Neural cell (in vitro differentiated cells): ENCODE measurements at regions not wholly inside any gene's neighbourhood (a gene's known extent, or its start where the extent isn't known, plus 50 kb on each side); places are given as distances from the start of the nearest gene placed in this dataset.

Experiments used
- H2AFZ ChIP-seq: fragments of 200-600, 300-800 bp; sonication (generic), shearing (Covaris generic); 2 replicates; pipeline ENCODE4 v1.6.0; 2014; ENCODE audit warnings: low read depth, mild to moderate bottlenecking, antibody characterized with exemption, low read length, moderate library complexity
- H3F3A ChIP-seq: fragments of 200-600 bp; shearing (Covaris generic); 2 replicates; pipeline ENCODE4 v1.6.1; 2016; ENCODE audit warnings: mild to moderate bottlenecking, moderate library complexity, mixed read lengths, antibody characterized with exemption, low read length; ENCODE audit not compliant: insufficient read depth, poor library complexity, severe bottlenecking
- H3K27ac ChIP-seq: fragments of 200-600, 300-800 bp; sonication (generic), shearing (Covaris generic); 2 replicates; pipeline ENCODE4 v1.5.1; 2014; ENCODE audit warnings: mild to moderate bottlenecking, low read length, moderate library complexity
- H3K27me3 ChIP-seq: fragments of 300-800, 200-600 bp; sonication (generic), shearing (Covaris generic); 2 replicates; pipeline ENCODE4 v1.6.0; 2014; ENCODE audit warnings: mild to moderate bottlenecking, low read depth, low read length, moderate library complexity; ENCODE audit not compliant: insufficient read depth
- H3K36me3 ChIP-seq: fragments of 300-800, 200-600 bp; sonication (generic), shearing (Covaris generic); 2 replicates; pipeline ENCODE4 v1.5.1; 2014; ENCODE audit warnings: mild to moderate bottlenecking, antibody characterized with exemption, low read length, moderate library complexity; ENCODE audit not compliant: insufficient read depth
- H3K4me2 ChIP-seq: fragments of 300-800, 200-600 bp; sonication (generic), shearing (Covaris generic); 2 replicates; pipeline ENCODE4 v1.6.0; 2014; ENCODE audit warnings: mild to moderate bottlenecking, low read length
- H3K4me3 ChIP-seq: fragments of 300-800, 200-600 bp; sonication (generic), shearing (Covaris generic); 2 replicates; pipeline ENCODE4 v1.5.1; 2014; ENCODE audit warnings: mild to moderate bottlenecking, low read length, moderate library complexity
- H3K79me2 ChIP-seq: fragments of 200-600 bp; shearing (Covaris generic); replicated peaks from 2 replicates; pipeline ENCODE4 v1.6.0; 2014; ENCODE audit warnings: mild to moderate bottlenecking, low read length, moderate library complexity; ENCODE audit not compliant: insufficient read depth
- H3K9ac ChIP-seq: fragments of 300-800, 200-600 bp; sonication (generic), shearing (Covaris generic); 2 replicates; pipeline ENCODE4 v1.6.1; 2016; ENCODE audit warnings: mild to moderate bottlenecking, low read length, mixed read lengths
- H3K9me2 ChIP-seq: fragments of 200-600 bp; shearing (Covaris generic); 2 replicates; pipeline ENCODE4 v1.6.1; 2016; ENCODE audit warnings: mild to moderate bottlenecking, low read length, mixed read lengths; ENCODE audit not compliant: insufficient read depth
- H3K9me3 ChIP-seq: fragments of 200-600, 300-800 bp; sonication (generic), shearing (Covaris generic); 2 replicates; pipeline ENCODE4 v1.6.1; 2016; ENCODE audit warnings: mild to moderate bottlenecking, mixed run types, low read length, moderate library complexity, mixed read lengths
- H4K20me1 ChIP-seq: fragments of 200-600 bp; shearing (Covaris generic); 2 replicates; pipeline ENCODE4 v1.6.1; 2016; ENCODE audit warnings: mild to moderate bottlenecking, mixed run types; ENCODE audit not compliant: insufficient read depth
- CTCF ChIP-seq: fragments of 450-650 bp; IDR thresholded peaks from 2 replicates; pipeline ENCODE4 v1.5.1; 2014; ENCODE audit warnings: antibody characterized with exemption, mild to moderate bottlenecking, moderate library complexity; ENCODE audit not compliant: poor library complexity, severe bottlenecking
- EP300 ChIP-seq: fragments of 450-650 bp; conservative IDR thresholded peaks from 2 replicates; pipeline ENCODE4 v1.6.1; 2014; ENCODE audit warnings: antibody characterized with exemption, mild to moderate bottlenecking, moderate library complexity; ENCODE audit not compliant: poor library complexity, severe bottlenecking
- EZH2 ChIP-seq: fragments of 200-600, 300-800 bp; shearing (Covaris generic), sonication (generic); IDR thresholded peaks from 2 replicates; pipeline ENCODE4 v1.6.1; 2014; ENCODE audit warnings: antibody characterized with exemption, low read length, borderline replicate concordance, mild to moderate bottlenecking; ENCODE audit not compliant: insufficient read depth, poor library complexity, severe bottlenecking
- MXI1 ChIP-seq: fragments of 450-650 bp; conservative IDR thresholded peaks from 2 replicates; pipeline ENCODE4 v1.6.1; 2014; ENCODE audit warnings: antibody characterized with exemption, mild to moderate bottlenecking; ENCODE audit not compliant: poor library complexity, severe bottlenecking
- POLR2AphosphoS5 ChIP-seq: IDR thresholded peaks from 2 replicates; pipeline ENCODE4 v1.6.1; 2012
- RAD21 ChIP-seq: fragments of 450-650 bp; conservative IDR thresholded peaks from 2 replicates; pipeline ENCODE4 v1.6.1; 2014; ENCODE audit warnings: antibody characterized with exemption, mild to moderate bottlenecking, moderate library complexity
- REST ChIP-seq: IDR thresholded peaks from 2 replicates; pipeline ENCODE4 v1.6.1; 2012; ENCODE audit warnings: borderline replicate concordance
- SMC3 ChIP-seq: fragments of 450-650 bp; conservative IDR thresholded peaks from 2 replicates; pipeline ENCODE4 v1.6.1; 2014; ENCODE audit warnings: antibody characterized with exemption, mild to moderate bottlenecking, moderate library complexity; ENCODE audit not compliant: poor library complexity
- TAF1 ChIP-seq: IDR thresholded peaks from 2 replicates; pipeline ENCODE4 v1.6.1; 2012; ENCODE audit warnings: low read depth

- no peaks in the 10 kb centered on the region for H3K27me3 ChIP-seq
- H3K27ac ChIP-seq: no peak overlapping the region
- no peaks in the 10 kb centered on the region for H3K36me3 ChIP-seq
- TF ChIP-seq MXI1: no peak
- no peak for TF ChIP-seq TAF1
- no peak for TF ChIP-seq RAD21
- TF ChIP-seq EP300: no peak
- TF ChIP-seq CTCF: no peak
- TF ChIP-seq SMC3: no peak
- no peak for TF ChIP-seq REST
- TF ChIP-seq EZH2: no peak
- TF ChIP-seq POLR2AphosphoS5: no peak
- H3K9ac ChIP-seq: no peak overlapping the region
- no peak overlapping the region for H3K4me2 ChIP-seq
- no peaks in the 10 kb centered on the region for H3F3A ChIP-seq
- H2AFZ ChIP-seq: no peak overlapping the region
- H3K9me3 ChIP-seq: no peaks in the 10 kb centered on the region
- no peaks in the 10 kb centered on the region for H3K79me2 ChIP-seq
- no peaks in the 10 kb centered on the region for H4K20me1 ChIP-seq
- H3K4me3 ChIP-seq: no peak overlapping the region
- H3K9me2 ChIP-seq: no peaks in the 10 kb centered on the region
Measured at GRCh38 chr5:20470997-20471396, 483.0 kb upstream of the CDH18 start.

- Histone ChIP-seq H4K20me1 (no peaks in the 10 kb centered on the region), H3K9ac (no peak overlapping the region), H3F3A (no peaks in the 10 kb centered on the region), H3K4me3 (no peak overlapping the region), H2AFZ (no peak overlapping the region), H3K36me3 (no peaks in the 10 kb centered on the region), H3K9me3 (no peaks in the 10 kb centered on the region), H3K4me2 (no peak overlapping the region), H3K27me3 (no peaks in the 10 kb centered on the region), H3K79me2 (no peaks in the 10 kb centered on the region), H3K27ac (no peak overlapping the region), H3K9me2 (no peaks in the 10 kb centered on the region)
- TF ChIP-seq EZH2 (no peak), POLR2AphosphoS5 (no peak), CTCF (no peak), TAF1 (no peak), REST (no peak), MXI1 (no peak), RAD21 (no peak)
Measured at GRCh38 chr5:20469792-20470191, 481.8 kb upstream of the CDH18 start.
